ENCODE measurements at regions not wholly inside any gene's neighbourhood (a gene's known extent, or its start where the extent isn't known, plus 50 kb on each side); places are given as distances from the start of the nearest gene placed in this dataset.

DNA sequence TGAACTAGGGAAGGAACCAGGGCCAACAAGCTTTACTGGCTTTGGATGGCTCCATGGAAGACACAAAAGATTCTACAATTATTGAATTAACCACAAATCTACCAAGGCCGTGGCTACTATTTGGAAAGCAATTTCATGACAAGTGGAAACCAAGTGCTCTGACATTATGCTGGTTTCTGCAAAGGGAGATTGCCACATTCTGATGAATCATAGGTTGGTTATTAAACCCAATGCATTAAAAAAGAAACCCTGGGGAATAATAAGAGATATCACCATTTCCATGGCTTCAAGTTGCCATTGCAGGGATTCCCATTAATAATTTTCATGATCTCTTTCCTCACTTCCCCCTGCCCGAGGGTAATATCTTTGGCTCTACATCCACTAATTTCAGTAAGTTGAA, 359.2 kb upstream of the NCAM2 start:
- no peak for DNase-seq
- intact Hi-C loops (cut with micrococcal nuclease): no loop called here
- Mint-ChIP-seq H3K27ac (no peak overlapping the region), H3K4me3 (no peak overlapping the region), H3K27me3 (ENCODE audit: low read depth) (no peaks in the 10 kb centered on the region), H3K9me3 (peaks cover 4% of the 10 kb centered on the region), H3K36me3 (ENCODE audit: low read depth) (no peaks in the 10 kb centered on the region), H3K4me1 (ENCODE audit: low read depth) (no peaks in the 10 kb centered on the region)
- CTCF ChIA-PET: no interaction called here

DNA sequence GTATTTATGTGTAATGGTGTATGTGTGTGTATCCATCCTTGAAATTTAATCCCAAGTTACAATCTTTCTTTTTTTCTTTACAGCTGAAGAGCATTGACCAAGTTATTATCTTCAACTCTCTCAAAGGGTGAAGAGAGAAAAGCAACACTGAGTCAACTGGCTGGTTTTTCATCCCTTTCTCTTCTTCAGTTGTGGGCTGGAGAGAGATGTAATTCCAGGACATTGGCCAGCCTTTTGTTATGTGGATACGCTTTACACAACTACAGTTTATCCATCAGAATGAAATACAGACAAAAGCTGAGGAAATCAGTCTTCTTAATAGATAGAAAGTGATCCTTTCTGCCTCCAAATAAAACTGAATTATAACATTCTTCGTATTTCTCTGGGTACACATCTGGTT, 357.0 kb upstream of the NCAM2 start:
- Mint-ChIP-seq H3K36me3 (ENCODE audit: low read depth) (no peaks in the 10 kb centered on the region), H3K9me3 (peaks cover 4% of the 10 kb centered on the region), H3K27me3 (ENCODE audit: low read depth) (no peaks in the 10 kb centered on the region), H3K4me3 (no peak overlapping the region), H3K27ac (no peak overlapping the region), H3K4me1 (ENCODE audit: low read depth) (no peaks in the 10 kb centered on the region)
- DNase-seq: no peak
- CTCF ChIA-PET: no interaction called here
- intact Hi-C loops (cut with micrococcal nuclease): no loop called here

- no peaks in the 10 kb centered on the region for H3K36me3 Mint-ChIP-seq (ENCODE audit: low read depth)
Measured at GRCh38 chr21:20642681-20643080, 355.5 kb upstream of the NCAM2 start.

GRCh38 chr21:20644552-20644951, 353.7 kb upstream of the NCAM2 start:
- H3K27me3 Mint-ChIP-seq (ENCODE audit: low read depth): no peaks in the 10 kb centered on the region
- H3K4me1 Mint-ChIP-seq (ENCODE audit: low read depth): no peaks in the 10 kb centered on the region
- no peaks in the 10 kb centered on the region for H3K36me3 Mint-ChIP-seq (ENCODE audit: low read depth)
- DNase-seq: no peak
- H3K27ac Mint-ChIP-seq: no peak overlapping the region
- CTCF ChIA-PET: no interaction called here
- intact Hi-C loops (cut with micrococcal nuclease): no loop called here
- H3K9me3 Mint-ChIP-seq: no peaks in the 10 kb centered on the region
- H3K4me3 Mint-ChIP-seq: no peak overlapping the region

More at GRCh38 chr21:20642681-20643080, 355.5 kb upstream of the NCAM2 start:
- DNase-seq: no peak
- Mint-ChIP-seq H3K4me3 (no peak overlapping the region), H3K27me3 (ENCODE audit: low read depth) (no peaks in the 10 kb centered on the region), H3K9me3 (peaks cover 4% of the 10 kb centered on the region), H3K27ac (no peak overlapping the region), H3K4me1 (ENCODE audit: low read depth) (no peaks in the 10 kb centered on the region)
- CTCF ChIA-PET: interaction anchor here (0.6 kb wide), 1 partner anchor 73 kb away, joined by 4 read pairs; no protein-coding TSS in a partner anchor
- intact Hi-C loops (cut with micrococcal nuclease): no loop called here

GRCh38 chr21:20645344-20645743, 352.9 kb upstream of the NCAM2 start:
- Mint-ChIP-seq H3K9me3 (peaks cover 1% of the 10 kb centered on the region), H3K4me3 (no peak overlapping the region), H3K36me3 (ENCODE audit: low read depth) (no peaks in the 10 kb centered on the region), H3K27me3 (ENCODE audit: low read depth) (no peaks in the 10 kb centered on the region), H3K4me1 (ENCODE audit: low read depth) (no peaks in the 10 kb centered on the region), H3K27ac (no peak overlapping the region)
- CTCF ChIA-PET: no interaction called here
- DNase-seq: no peak
- intact Hi-C loops (cut with micrococcal nuclease): no loop called here

- H3K36me3 Mint-ChIP-seq (ENCODE audit: low read depth): no peaks in the 10 kb centered on the region
- intact Hi-C loops (cut with micrococcal nuclease): no loop called here
- H3K27me3 Mint-ChIP-seq (ENCODE audit: low read depth): no peaks in the 10 kb centered on the region
- H3K4me1 Mint-ChIP-seq (ENCODE audit: low read depth): no peaks in the 10 kb centered on the region
- H3K27ac Mint-ChIP-seq: no peak overlapping the region
- CTCF ChIA-PET: no interaction called here
- DNase-seq: no peak
- no peak overlapping the region for H3K4me3 Mint-ChIP-seq
- peaks cover 1% of the 10 kb centered on the region for H3K9me3 Mint-ChIP-seq
Measured at GRCh38 chr21:20646431-20647165, 351.6 kb upstream of the NCAM2 start.

- no peaks in the 10 kb centered on the region for H3K4me1 Mint-ChIP-seq (ENCODE audit: low read depth)
- peaks cover 1% of the 10 kb centered on the region for H3K9me3 Mint-ChIP-seq
- no peak overlapping the region for H3K4me3 Mint-ChIP-seq
- H3K27me3 Mint-ChIP-seq (ENCODE audit: low read depth): no peaks in the 10 kb centered on the region
- no peak overlapping the region for H3K27ac Mint-ChIP-seq
- H3K36me3 Mint-ChIP-seq (ENCODE audit: low read depth): no peaks in the 10 kb centered on the region
- DNase-seq: no peak
- intact Hi-C loops (cut with micrococcal nuclease): no loop called here
- CTCF ChIA-PET: no interaction called here
Measured at GRCh38 chr21:20647607-20648006, 350.6 kb upstream of the NCAM2 start.

DNA sequence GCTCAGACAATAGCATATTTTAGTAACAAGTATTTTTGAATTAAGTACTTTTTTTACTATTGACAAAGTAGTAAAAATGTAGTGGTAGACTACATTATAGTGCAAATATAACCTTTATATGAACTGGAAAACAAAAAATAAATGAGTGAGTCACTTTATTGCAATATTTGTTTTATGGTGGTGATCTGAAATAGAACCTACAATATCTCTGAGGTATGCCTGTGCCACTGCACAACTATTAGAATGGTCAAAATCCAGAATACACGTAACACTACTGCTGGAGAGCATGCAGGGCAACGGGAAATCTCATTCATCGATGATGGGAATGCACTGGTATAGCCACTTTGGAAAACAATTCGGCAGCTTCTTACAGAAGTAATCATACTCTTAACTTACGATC, 349.0 kb upstream of the NCAM2 start:
- Mint-ChIP-seq H3K4me1 (ENCODE audit: low read depth) (no peaks in the 10 kb centered on the region), H3K27me3 (ENCODE audit: low read depth) (no peaks in the 10 kb centered on the region), H3K9me3 (peaks cover 1% of the 10 kb centered on the region), H3K27ac (no peak overlapping the region), H3K36me3 (ENCODE audit: low read depth) (no peaks in the 10 kb centered on the region), H3K4me3 (no peak overlapping the region)
- intact Hi-C loops (cut with micrococcal nuclease): no loop called here
- CTCF ChIA-PET: interaction anchor here (0.6 kb wide), 1 partner anchor 21 kb away, joined by 6 read pairs; no protein-coding TSS in a partner anchor
- no peak for DNase-seq

DNA sequence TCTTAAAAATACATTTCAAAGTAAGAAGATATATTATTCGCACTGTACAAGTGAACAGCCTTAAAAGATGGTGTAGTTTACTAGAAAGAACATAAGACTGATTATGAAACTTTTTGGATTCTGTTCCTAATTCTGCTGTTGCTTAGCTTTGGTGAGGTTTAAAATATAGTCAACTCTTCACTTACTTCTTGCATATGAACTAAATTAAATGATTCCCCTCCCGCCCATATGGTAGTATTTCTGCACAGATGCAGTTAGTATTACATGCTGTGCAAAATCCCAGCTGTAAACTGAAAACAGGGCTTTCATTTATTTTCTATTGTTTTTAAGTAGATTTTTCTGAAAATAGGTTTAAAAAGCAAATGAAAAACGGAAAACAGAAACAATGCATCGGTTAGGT, 345.4 kb upstream of the NCAM2 start:
- CTCF ChIA-PET: no interaction called here
- Mint-ChIP-seq H3K36me3 (ENCODE audit: low read depth) (no peaks in the 10 kb centered on the region), H3K4me3 (no peak overlapping the region), H3K27me3 (ENCODE audit: low read depth) (no peaks in the 10 kb centered on the region), H3K4me1 (ENCODE audit: low read depth) (no peaks in the 10 kb centered on the region), H3K27ac (no peak overlapping the region), H3K9me3 (peaks cover 1% of the 10 kb centered on the region)
- no peak for DNase-seq
- intact Hi-C loops (cut with micrococcal nuclease): no loop called here

DNA sequence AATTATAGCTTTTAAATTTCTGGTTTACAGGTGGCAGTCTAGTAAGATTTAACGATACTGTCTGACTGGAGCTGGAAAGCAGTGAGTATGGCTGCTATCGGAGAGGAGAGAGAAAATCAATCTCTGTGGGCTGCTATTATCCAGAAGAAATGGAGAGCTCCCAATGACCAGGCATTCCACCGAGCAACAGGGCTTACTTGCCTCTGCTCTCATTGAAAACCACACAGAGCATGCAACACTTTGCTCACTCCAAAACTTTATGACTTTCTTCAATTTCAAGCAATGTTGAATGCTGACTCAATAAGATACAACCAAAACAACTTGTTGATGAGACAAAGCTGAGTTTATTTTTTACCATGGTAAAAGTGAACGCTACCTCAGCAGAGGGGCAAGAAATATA, 337.0 kb upstream of the NCAM2 start:
- intact Hi-C loops (cut with micrococcal nuclease): no loop called here
- DNase-seq: no peak
- Mint-ChIP-seq H3K36me3 (ENCODE audit: low read depth) (no peaks in the 10 kb centered on the region), H3K27me3 (ENCODE audit: low read depth) (no peaks in the 10 kb centered on the region), H3K4me3 (no peak overlapping the region), H3K9me3 (peaks cover 8% of the 10 kb centered on the region), H3K27ac (no peak overlapping the region), H3K4me1 (ENCODE audit: low read depth) (no peaks in the 10 kb centered on the region)
- CTCF ChIA-PET: no interaction called here

DNA sequence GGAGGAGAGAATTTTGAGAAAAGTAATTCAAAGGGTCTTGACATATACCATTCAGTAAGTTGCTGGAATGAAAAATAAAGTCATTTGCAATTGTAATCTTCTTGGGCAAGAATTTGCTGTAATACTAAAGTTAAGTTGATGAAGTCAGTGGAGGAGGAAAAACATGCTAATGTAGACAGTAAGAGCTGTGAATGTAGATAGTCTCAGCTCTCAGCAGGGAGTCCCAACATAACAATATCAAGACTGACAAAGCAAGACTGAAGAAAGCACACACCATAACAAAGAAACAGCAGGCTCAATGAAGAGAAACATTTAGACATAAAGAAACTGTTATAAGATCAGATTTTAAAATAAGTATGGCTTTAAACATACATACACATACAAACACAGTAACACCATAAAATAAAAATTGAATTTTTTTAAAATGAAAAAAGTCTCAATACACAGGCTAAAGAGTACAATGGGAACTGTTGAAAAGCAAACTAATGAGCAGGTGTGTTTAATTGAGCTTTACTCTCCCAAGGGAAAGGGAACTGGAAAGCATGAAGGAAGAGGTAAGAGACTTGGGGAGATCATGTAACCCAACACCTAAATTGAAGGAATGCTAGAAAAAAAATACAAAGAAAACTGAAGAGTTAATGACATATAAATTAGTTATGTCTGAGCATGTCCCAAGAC, 336.3 kb upstream of the NCAM2 start:
- no peak for DNase-seq
- Mint-ChIP-seq H3K27me3 (ENCODE audit: low read depth) (no peaks in the 10 kb centered on the region), H3K4me1 (ENCODE audit: low read depth) (no peaks in the 10 kb centered on the region), H3K9me3 (peaks cover 10% of the 10 kb centered on the region), H3K27ac (no peak overlapping the region), H3K36me3 (ENCODE audit: low read depth) (no peaks in the 10 kb centered on the region), H3K4me3 (no peak overlapping the region)
- CTCF ChIA-PET: no interaction called here
- intact Hi-C loops (cut with micrococcal nuclease): no loop called here

DNA sequence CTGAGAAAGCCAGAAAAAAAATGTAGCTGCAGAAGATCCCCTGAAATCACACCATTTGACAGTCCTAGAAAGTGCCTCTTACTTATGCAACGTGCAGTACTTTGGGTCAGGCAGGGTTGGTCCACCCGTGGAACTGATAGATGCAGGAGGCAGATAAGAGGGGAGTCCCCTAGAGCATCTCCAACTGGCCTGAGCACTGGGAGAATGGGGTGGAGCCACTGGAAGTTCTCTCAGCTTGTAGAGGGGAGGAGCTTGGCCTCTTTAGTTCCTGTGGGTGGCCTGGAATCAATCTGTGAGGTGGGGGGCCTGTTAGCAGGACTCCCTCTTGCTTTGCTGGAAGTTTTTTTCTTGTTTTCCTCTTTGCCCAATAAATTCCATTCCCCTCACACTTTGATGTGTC, 335.7 kb upstream of the NCAM2 start:
- no peaks in the 10 kb centered on the region for H3K27me3 Mint-ChIP-seq (ENCODE audit: low read depth)
- no peaks in the 10 kb centered on the region for H3K36me3 Mint-ChIP-seq (ENCODE audit: low read depth)
- H3K4me3 Mint-ChIP-seq: no peak overlapping the region
- no peak overlapping the region for H3K27ac Mint-ChIP-seq
- no peaks in the 10 kb centered on the region for H3K4me1 Mint-ChIP-seq (ENCODE audit: low read depth)
- DNase-seq: no peak
- H3K9me3 Mint-ChIP-seq: peaks cover 10% of the 10 kb centered on the region
- intact Hi-C loops (cut with micrococcal nuclease): no loop called here
- CTCF ChIA-PET: no interaction called here

GRCh38 chr21:20667931-20668330, 330.3 kb upstream of the NCAM2 start:
- no peak overlapping the region for H3K4me3 Mint-ChIP-seq
- peaks cover 19% of the 10 kb centered on the region for H3K9me3 Mint-ChIP-seq
- CTCF ChIA-PET: no interaction called here
- no peaks in the 10 kb centered on the region for H3K27me3 Mint-ChIP-seq (ENCODE audit: low read depth)
- H3K4me1 Mint-ChIP-seq (ENCODE audit: low read depth): no peaks in the 10 kb centered on the region
- H3K36me3 Mint-ChIP-seq (ENCODE audit: low read depth): no peaks in the 10 kb centered on the region
- DNase-seq: no peak
- no peak overlapping the region for H3K27ac Mint-ChIP-seq
- intact Hi-C loops (cut with micrococcal nuclease): no loop called here

Measured in activated naive CD4-positive, alpha-beta T cell treated with anti-CD3 and anti-CD28 coated beads for 36 hours (primary cell).